K562 (cell line): ENCODE measurements at regions not wholly inside any gene's neighbourhood (a gene's known extent, or its start where the extent isn't known, plus 50 kb on each side); places are given as distances from the start of the nearest gene placed in this dataset.

Source experiments
- BHLHE40 ChIP-seq: IDR thresholded peaks from 2 replicates; pipeline ENCODE4 v1.6.1; 2011; ENCODE audit warnings: low read length, improper control_type of control experiment
- CBX5 ChIP-seq: IDR thresholded peaks from 2 replicates; pipeline ENCODE4 v1.6.1; 2014; ENCODE audit warnings: low read depth, borderline replicate concordance
- CEBPB ChIP-seq: fragments of 450-650 bp; IDR thresholded peaks from 2 replicates; pipeline ENCODE4 v1.6.1; 2016; ENCODE audit warnings: missing genetic modification characterization, missing compliant biosample characterization
- FOXJ2 ChIP-seq: fragments of 200-800 bp; sonication (Bioruptor generic); IDR thresholded peaks from 2 replicates; pipeline ENCODE4 v1.6.1; 2016; ENCODE audit warnings: missing genetic modification characterization, missing compliant biosample characterization
- FOXM1 ChIP-seq, 2 experiments: fragments of 450-650 bp in 1 of 2; sonication (generic) in 1 of 2; formaldehyde crosslinking in 1 of 2; IDR thresholded peaks; 2 replicates each; pipeline versions ENCODE4 v1.6.1 to v1.9.0; 2017 to 2022; ENCODE audit warnings: low read depth in 2 of 2, mild to moderate bottlenecking in 2 of 2, missing genetic modification reagents in 1 of 2, moderate library complexity in 1 of 2
- MYNN ChIP-seq, 2 experiments: sonication (generic); formaldehyde crosslinking in 1 of 2; IDR thresholded peaks; 2 replicates each; pipeline versions ENCODE4 v1.5.0 to v1.6.1; 2016 to 2020; ENCODE audit warnings: antibody characterized with exemption in 1 of 2, missing genetic modification reagents in 1 of 2
- POLR2AphosphoS5 ChIP-seq: IDR thresholded peaks from 2 replicates; pipeline ENCODE4 v1.6.1; 2011; ENCODE audit warnings: mild to moderate bottlenecking, low read depth, low read length, moderate library complexity; ENCODE audit not compliant: control insufficient read depth, insufficient read depth
- TF ChIP-seq, protein P1 (sequence below), 3 experiments: IDR thresholded peaks in 2 of 3; conservative IDR thresholded peaks in 1 of 3; 2 replicates each; pipeline ENCODE4 v1.5.1; 2011 to 2012; ENCODE audit warnings: low read length in 3 of 3, mild to moderate bottlenecking in 3 of 3, control low read depth in 2 of 3, improper control_type of control experiment in 1 of 3, inconsistent platforms in 1 of 3, low read depth in 1 of 3, mixed read lengths in 1 of 3, moderate library complexity in 1 of 3; ENCODE audit not compliant: insufficient read depth in 2 of 3
- TF ChIP-seq, protein P2 (sequence below), 3 experiments: fragments of 200-800 bp in 1 of 3; sonication (Bioruptor generic) in 1 of 3; sonication (generic) in 1 of 3; formaldehyde crosslinking in 1 of 3; IDR thresholded peaks; 2 replicates each; pipeline versions ENCODE4 v1.6.1 to v1.8.0; 2016 to 2022; ENCODE audit warnings: mild to moderate bottlenecking in 2 of 3, missing compliant biosample characterization in 2 of 3, missing genetic modification characterization in 2 of 3, missing genetic modification reagents in 1 of 3
- TF ChIP-seq, protein P3 (sequence below): sonication (generic); formaldehyde crosslinking; IDR thresholded peaks from 2 replicates; pipeline ENCODE4 v1.8.0; 2023; ENCODE audit warnings: mild to moderate bottlenecking, missing genetic modification reagents

DNA sequence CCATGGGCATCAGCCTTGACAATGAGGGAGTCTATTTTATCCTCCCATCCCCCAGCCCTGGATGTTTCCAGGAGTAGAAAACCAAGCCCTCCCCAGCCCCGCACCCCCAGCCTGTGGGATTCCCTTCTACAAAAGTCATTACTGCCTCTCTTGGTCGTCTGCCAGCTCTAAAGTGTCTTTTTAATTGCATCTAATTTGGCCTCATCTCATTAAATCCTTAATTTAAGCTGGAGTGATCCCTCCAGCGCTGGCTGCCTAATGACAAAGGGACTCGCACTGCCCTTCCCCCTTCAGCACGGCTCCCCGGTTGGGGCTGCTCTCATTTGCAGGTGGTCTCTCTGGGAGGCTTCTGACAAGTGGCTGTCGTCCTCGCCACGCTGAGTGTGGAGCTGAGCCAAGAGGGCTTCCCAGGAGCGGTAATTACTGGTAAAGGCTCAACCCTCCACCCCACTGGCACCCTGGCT is 107.9 kb upstream of the ALDH1B1 start:
- no peak for TF ChIP-seq BHLHE40
- TF ChIP-seq FOXJ2 = no peak
- no peak for TF ChIP-seq CEBPB (tag)
- TF ChIP-seq, protein P1, sequence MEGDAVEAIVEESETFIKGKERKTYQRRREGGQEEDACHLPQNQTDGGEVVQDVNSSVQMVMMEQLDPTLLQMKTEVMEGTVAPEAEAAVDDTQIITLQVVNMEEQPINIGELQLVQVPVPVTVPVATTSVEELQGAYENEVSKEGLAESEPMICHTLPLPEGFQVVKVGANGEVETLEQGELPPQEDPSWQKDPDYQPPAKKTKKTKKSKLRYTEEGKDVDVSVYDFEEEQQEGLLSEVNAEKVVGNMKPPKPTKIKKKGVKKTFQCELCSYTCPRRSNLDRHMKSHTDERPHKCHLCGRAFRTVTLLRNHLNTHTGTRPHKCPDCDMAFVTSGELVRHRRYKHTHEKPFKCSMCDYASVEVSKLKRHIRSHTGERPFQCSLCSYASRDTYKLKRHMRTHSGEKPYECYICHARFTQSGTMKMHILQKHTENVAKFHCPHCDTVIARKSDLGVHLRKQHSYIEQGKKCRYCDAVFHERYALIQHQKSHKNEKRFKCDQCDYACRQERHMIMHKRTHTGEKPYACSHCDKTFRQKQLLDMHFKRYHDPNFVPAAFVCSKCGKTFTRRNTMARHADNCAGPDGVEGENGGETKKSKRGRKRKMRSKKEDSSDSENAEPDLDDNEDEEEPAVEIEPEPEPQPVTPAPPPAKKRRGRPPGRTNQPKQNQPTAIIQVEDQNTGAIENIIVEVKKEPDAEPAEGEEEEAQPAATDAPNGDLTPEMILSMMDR (IDR thresholded peaks at IDR 0.05 in 2 of 3, conservative IDR thresholded peaks at IDR 0.05 in 1 of 3; ENCODE audit: insufficient read depth in 2 of 3, low read depth in 1 of 3, low read length in 3 of 3) = no peak
- no peak for TF ChIP-seq POLR2AphosphoS5
- TF ChIP-seq CBX5 = no peak
- TF ChIP-seq, protein P2, sequence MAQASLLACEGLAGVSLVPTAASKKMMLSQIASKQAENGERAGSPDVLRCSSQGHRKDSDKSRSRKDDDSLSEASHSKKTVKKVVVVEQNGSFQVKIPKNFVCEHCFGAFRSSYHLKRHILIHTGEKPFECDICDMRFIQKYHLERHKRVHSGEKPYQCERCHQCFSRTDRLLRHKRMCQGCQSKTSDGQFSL (CRISPR knock-in tag; IDR thresholded peaks at IDR 0.05) = no peak
- TF ChIP-seq, protein P2 (tag; IDR thresholded peaks at IDR 0.05) = no peak
- TF ChIP-seq MYNN (IDR thresholded peaks at IDR 0.05) = no peak
- TF ChIP-seq MYNN (CRISPR knock-in tag; IDR thresholded peaks at IDR 0.05) = no peak
- TF ChIP-seq, protein P3, sequence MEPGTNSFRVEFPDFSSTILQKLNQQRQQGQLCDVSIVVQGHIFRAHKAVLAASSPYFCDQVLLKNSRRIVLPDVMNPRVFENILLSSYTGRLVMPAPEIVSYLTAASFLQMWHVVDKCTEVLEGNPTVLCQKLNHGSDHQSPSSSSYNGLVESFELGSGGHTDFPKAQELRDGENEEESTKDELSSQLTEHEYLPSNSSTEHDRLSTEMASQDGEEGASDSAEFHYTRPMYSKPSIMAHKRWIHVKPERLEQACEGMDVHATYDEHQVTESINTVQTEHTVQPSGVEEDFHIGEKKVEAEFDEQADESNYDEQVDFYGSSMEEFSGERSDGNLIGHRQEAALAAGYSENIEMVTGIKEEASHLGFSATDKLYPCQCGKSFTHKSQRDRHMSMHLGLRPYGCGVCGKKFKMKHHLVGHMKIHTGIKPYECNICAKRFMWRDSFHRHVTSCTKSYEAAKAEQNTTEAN (CRISPR knock-in tag) = no peak
- no peak for TF ChIP-seq FOXM1 (IDR thresholded peaks at IDR 0.05; ENCODE audit: low read depth)
- TF ChIP-seq FOXM1 (CRISPR knock-in tag; IDR thresholded peaks at IDR 0.05; ENCODE audit: low read depth) = no peak
